ENCODE measurements at regions not wholly inside any gene's neighbourhood (a gene's known extent, or its start where the extent isn't known, plus 50 kb on each side); places are given as distances from the start of the nearest gene placed in this dataset.

DNA sequence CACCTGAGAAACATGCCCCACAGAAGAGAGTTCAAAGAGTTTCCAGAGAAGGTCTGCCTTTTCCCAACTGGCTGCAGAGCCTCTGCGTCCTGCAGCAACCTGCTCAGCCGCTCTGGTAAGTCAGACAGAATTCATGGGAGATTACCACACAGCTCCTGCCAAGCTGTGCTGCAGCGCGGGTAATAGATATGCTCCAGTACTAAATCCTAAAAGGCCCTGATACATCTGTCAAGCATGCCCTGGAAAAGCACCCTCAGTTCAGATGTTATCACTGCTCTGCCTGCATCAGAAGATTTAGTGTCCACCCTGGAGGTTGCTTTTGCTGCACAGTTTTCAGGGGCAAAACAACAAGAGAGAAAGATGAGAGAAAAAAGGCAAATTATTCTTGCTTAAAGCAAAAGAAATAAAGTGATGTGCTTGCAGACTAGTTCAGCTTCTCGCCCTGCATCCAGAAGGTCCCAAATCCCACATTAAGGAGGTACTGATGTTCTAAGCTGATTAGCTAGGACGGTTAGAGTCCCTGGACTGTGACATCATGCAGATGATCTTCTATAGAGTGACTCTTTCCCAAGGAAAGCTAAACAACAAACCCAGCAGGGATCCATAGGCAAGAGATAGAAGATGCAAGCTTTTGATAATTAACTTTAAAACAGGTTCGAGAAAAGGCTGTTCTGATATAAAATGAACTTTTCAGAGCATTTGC lies 488.6 kb downstream of the BCL11A start:
- POLR2A ChIA-PET = interaction anchor here (0.6 kb wide), 1 partner anchor 16 kb away, joined by 3 read pairs; no protein-coding TSS in a partner anchor
- in situ Hi-C loops (cut with MboI) = no loop called here

GRCh38 chr2:60058781-60059180 lies 494.7 kb downstream of the BCL11A start:
- H3K4me3 ChIP-seq = no peak overlapping the region
- H3K36me3 ChIP-seq (ENCODE audit: control insufficient read depth in 2 of 2, insufficient read depth in 2 of 2, low read length in 1 of 2) = no peaks in the 10 kb centered on the region
- H3K4me1 ChIP-seq (ENCODE audit: control insufficient read depth, insufficient read depth, low read length) = no peaks in the 10 kb centered on the region
- H3K79me2 ChIP-seq (ENCODE audit: control insufficient read depth, insufficient read depth, low read length) = no peaks in the 10 kb centered on the region
- no peaks in the 10 kb centered on the region for H4K20me1 ChIP-seq (ENCODE audit: control insufficient read depth, insufficient read depth)
- intact Hi-C loops (cut with micrococcal nuclease; ENCODE audit: unreplicated experiment) = no loop called here
- H2AFZ ChIP-seq (ENCODE audit: control insufficient read depth, low read depth, low read length) = no peak overlapping the region
- H3K9ac ChIP-seq (ENCODE audit: control insufficient read depth, insufficient read depth, low read length) = no peak overlapping the region
- H3K27ac ChIP-seq (ENCODE audit: control insufficient read depth, insufficient read depth) = no peak overlapping the region
- no peak overlapping the region for H3K4me2 ChIP-seq (ENCODE audit: control insufficient read depth, insufficient read depth)
- SMC1A ChIA-PET (ENCODE audit: uncharacterized antibody, unreplicated experiment) = interaction anchor here (0.5 kb wide), 1 partner anchor 398 kb away, joined by 3 read pairs; no protein-coding TSS in a partner anchor
- TF ChIP-seq GABPA (IDR thresholded peaks at IDR 0.05; ENCODE audit: low read depth) (no peak), IRF4 (IDR thresholded peaks at IDR 0.05; ENCODE audit: low read depth, low read length) (no peak), NFYB (IDR thresholded peaks at IDR 0.05; ENCODE audit: insufficient read depth, low read depth, low read length) (no peak), MEF2A (IDR thresholded peaks at IDR 0.05; ENCODE audit: insufficient read depth, low read depth, low read length) (no peak), SUZ12 (IDR thresholded peaks at IDR 0.05; ENCODE audit: unreplicated experiment) (no peak), YBX1 (IDR thresholded peaks at IDR 0.05) (no peak)
- no peaks in the 10 kb centered on the region for H3K9me3 ChIP-seq (replicated peaks; ENCODE audit: control insufficient read depth, insufficient read depth, low read length)
- 7% methylated on average over 6 of the region's 6 CpGs for WGBS (ENCODE audit: insufficient coverage, insufficient replicate concordance, low lambda C conversion rate, missing lambda C conversion rate)
- POLR2A ChIA-PET = no interaction called here
- no peak for ATAC-seq
- FAIRE-seq = no peak
- CTCF ChIA-PET = no interaction called here
- RAD21 ChIA-PET (ENCODE audit: unreplicated experiment) = interaction anchor here (0.7 kb wide), 1 partner anchor 362 kb away, joined by 4 read pairs; no protein-coding TSS in a partner anchor
- BruUV-seq (replicated peaks) = no TSS peak
- in situ Hi-C loops (cut with MboI) = no loop called here
- no peak for DNase-seq (ENCODE audit: low read depth, low spot score)
- H3K27me3 ChIP-seq (replicated peaks in 1 of 2; ENCODE audit: control insufficient read depth in 2 of 2, insufficient read depth in 2 of 2, low read length in 1 of 2) = no peaks in the 10 kb centered on the region

More for the DNA sequence above, 488.6 kb downstream of the BCL11A start:
- no peak overlapping the region for H2AFZ ChIP-seq (ENCODE audit: control insufficient read depth, low read depth, low read length)
- RAD21 ChIA-PET (ENCODE audit: unreplicated experiment) = no interaction called here
- no peak for TF ChIP-seq ZNF207 (IDR thresholded peaks at IDR 0.05; ENCODE audit: borderline replicate concordance)
- no peak for TF ChIP-seq SMAD1 (IDR thresholded peaks at IDR 0.05; ENCODE audit: low read depth, partially characterized antibody)
- TF ChIP-seq CREM (IDR thresholded peaks at IDR 0.05; ENCODE audit: low read depth) = no peak
- no peak for TF ChIP-seq CBX5 (IDR thresholded peaks at IDR 0.05; ENCODE audit: low read depth)
- no peak overlapping the region for H3K4me3 ChIP-seq
- FAIRE-seq (no peak), ATAC-seq (no peak), DNase-seq (ENCODE audit: low read depth, low spot score) (no peak)
- H3K27ac ChIP-seq (ENCODE audit: control insufficient read depth, insufficient read depth) = no peak overlapping the region
- SMC1A ChIA-PET (ENCODE audit: uncharacterized antibody, unreplicated experiment) = no interaction called here
- no peaks in the 10 kb centered on the region for H4K20me1 ChIP-seq (ENCODE audit: control insufficient read depth, insufficient read depth)
- no peaks in the 10 kb centered on the region for H3K79me2 ChIP-seq (ENCODE audit: control insufficient read depth, insufficient read depth, low read length)
- 45% methylated on average over 7 of the region's 7 CpGs for WGBS (ENCODE audit: insufficient coverage, insufficient replicate concordance, low lambda C conversion rate, missing lambda C conversion rate)
- H3K9ac ChIP-seq (ENCODE audit: control insufficient read depth, insufficient read depth, low read length) = no peak overlapping the region
- H3K9me3 ChIP-seq (replicated peaks; ENCODE audit: control insufficient read depth, insufficient read depth, low read length) = no peaks in the 10 kb centered on the region
- H3K36me3 ChIP-seq (ENCODE audit: control insufficient read depth in 2 of 2, insufficient read depth in 2 of 2, low read length in 1 of 2) = no peaks in the 10 kb centered on the region
- no TSS peak for BruUV-seq (replicated peaks)
- no peaks in the 10 kb centered on the region for H3K27me3 ChIP-seq (replicated peaks in 1 of 2; ENCODE audit: control insufficient read depth in 2 of 2, insufficient read depth in 2 of 2, low read length in 1 of 2)
- H3K4me1 ChIP-seq (ENCODE audit: control insufficient read depth, insufficient read depth, low read length) = peaks cover 4% of the 10 kb centered on the region; the same call in 1 of the 2 replicates
- H3K4me2 ChIP-seq (ENCODE audit: control insufficient read depth, insufficient read depth) = no peak overlapping the region
- intact Hi-C loops (cut with micrococcal nuclease; ENCODE audit: unreplicated experiment) = no loop called here
- CTCF ChIA-PET = no interaction called here

Data from GM12878 (cell line).